HG03439 (cell line): ENCODE measurements at regions not wholly inside any gene's neighbourhood (a gene's known extent, or its start where the extent isn't known, plus 50 kb on each side); places are given as distances from the start of the nearest gene placed in this dataset.

Experiments
- ATAC-seq: cut with Tn5 transposase; IDR thresholded peaks from one replicate; pipeline ENCODE4 v1.9.1; 2021; ENCODE audit warnings: mild to moderate bottlenecking, moderate library complexity; ENCODE audit not compliant: unreplicated experiment

- no peak for ATAC-seq
These were observed 171.6 kb upstream of the TNP1 start for GRCh38 chr2:217031445-217031844.

DNA sequence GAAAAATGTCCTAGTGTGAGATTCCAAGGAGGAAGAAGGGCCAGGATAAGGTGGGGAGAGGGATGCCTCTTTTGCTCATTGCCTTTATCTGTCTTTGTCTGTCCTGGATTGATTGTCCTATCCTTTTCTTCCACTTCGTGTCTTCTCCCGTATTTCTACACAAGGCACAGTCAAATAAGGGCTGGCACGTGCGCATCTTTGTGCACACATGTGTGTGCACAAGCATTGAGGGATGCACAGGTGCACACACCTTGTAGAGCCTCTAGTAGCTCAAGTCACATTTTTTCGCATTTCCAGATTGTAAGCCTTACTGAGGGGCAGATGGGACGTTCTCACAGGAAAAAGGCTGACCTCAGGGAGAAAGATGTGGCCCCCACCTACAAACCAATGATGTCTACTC is 170.2 kb upstream of the TNP1 start:
- no peak for ATAC-seq

- ATAC-seq = no peak
These were observed 168.3 kb upstream of the TNP1 start for GRCh38 chr2:217028128-217028527.

DNA sequence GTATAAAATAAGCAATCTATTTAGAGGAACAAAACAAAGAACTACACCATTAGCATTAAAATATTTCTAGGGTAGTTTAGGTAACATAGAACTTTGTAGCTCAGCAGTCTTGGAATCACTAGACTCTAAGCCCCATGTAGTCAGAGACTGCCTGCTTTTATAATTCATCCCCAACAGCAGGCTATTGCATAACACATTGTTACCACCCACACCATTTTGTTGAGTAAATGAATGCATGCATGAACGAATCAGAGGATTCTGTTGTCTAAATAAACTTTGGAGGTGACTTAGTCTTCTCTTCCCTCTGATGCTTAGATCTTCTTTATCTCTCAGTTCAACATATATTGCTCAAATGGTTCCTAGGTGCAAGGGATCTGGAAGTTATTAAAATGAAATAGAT is 167.6 kb upstream of the TNP1 start:
- ATAC-seq = no peak

DNA sequence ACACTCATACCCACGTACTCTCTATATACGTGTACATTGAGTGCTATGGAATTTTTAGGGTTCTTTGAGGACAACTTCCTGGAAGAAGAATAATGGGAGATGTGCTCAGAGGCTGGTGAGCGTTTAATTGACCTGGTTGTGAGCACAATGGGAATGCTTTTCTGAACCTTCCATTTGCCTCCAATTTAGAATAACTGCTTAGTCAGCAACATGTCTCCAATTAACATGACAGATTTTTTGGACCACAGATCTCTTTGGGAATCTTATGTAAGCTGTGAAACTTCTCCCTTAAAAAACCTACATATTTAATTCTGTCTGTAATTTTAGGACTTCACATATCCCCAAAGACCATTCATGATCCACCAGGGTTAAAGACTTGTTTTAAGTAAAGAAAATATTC is 166.7 kb upstream of the TNP1 start:
- ATAC-seq = no peak

- no peak for ATAC-seq
These were observed 166.3 kb upstream of the TNP1 start for GRCh38 chr2:217026161-217026560.

GRCh38 chr2:217023611-217024010 is 163.7 kb upstream of the TNP1 start:
- no peak for ATAC-seq

GRCh38 chr2:217017456-217018252 is 157.8 kb upstream of the TNP1 start:
- no peak for ATAC-seq

GRCh38 chr2:217016796-217017419 is 157.0 kb upstream of the TNP1 start:
- ATAC-seq = no peak

DNA sequence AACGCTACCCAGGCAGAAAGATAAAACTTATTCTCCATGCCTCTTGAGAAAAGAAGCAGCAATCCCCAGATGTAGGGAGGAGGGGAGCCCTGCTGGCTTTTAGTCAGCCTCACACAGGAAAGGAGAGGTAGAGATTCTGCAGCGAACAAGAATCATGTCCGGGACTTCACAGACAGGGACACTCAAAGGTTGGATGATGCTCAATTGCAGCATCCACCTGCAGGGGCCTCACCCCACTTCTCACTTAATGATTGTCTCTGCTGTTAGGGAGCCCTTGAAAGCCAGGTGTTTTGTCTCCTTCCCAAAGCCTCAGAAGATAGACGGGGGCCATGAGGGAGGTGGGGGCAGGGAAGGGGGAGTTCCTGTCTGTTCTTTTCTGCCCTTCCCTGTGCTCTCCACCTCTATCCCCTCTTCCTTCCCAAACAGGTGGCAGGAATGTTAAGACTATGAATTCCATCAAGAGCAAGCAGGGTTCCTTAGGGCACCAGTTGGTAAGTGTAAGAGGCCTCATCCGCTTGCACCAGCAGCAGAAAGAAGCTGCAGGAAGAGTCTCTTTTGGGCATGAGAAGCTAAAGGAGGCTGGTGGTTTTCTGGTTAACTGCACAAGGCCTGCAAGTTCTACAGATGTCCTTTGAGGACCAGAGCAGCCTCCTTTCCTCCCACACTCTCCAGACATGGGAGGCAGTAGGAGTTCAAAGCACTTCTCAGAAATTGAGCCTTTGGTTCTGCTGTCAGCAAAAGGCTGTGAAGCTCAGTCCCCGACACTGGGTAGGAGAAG is 154.7 kb upstream of the TNP1 start:
- ATAC-seq = no peak

GRCh38 chr2:217013926-217014325 is 154.1 kb upstream of the TNP1 start:
- ATAC-seq = no peak

DNA sequence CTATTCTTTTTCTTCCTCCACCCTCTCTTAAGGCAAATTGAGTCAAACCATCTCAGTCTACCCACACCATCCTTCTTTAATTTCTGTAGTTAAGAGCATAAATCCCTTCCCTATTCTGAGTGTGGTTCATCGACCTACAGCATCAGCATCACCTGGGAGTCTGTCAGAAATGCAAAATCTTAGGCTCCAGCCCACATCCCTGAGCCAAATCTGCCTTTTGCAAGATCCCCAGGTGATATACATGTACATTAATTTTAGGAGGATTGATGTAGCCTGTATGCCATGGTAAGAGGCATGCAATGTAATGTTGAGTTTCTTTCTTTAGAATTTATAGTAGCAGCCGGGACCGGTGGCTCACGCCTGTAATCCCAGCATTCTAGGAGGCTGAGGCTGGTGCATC is 151.7 kb upstream of the TNP1 start:
- ATAC-seq = no peak

GRCh38 chr2:217010173-217010572 is 150.3 kb upstream of the TNP1 start:
- ATAC-seq = no peak

- no peak for ATAC-seq
These were observed 148.9 kb upstream of the TNP1 start for GRCh38 chr2:217008794-217009193.

GRCh38 chr2:217006217-217006616 is 146.4 kb upstream of the TNP1 start:
- ATAC-seq = no peak

DNA sequence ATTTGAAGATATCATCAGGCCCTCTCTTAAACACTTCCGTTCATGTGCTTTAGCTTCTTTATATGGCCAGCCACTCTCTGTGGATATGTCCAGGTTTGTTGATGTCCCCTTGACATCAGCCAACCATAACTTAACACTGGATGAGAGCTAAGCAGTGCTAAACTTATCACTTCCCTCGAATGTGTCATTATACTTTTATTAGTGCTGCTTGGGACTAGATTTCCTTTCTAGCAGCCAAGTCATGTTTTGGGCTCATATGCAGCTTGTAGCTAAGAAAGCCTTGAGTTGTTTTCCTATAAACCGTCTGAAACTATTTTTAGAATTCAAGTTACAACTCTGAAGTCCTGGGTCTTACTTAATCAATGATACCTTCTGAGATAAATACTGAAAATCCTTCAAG is 144.8 kb upstream of the TNP1 start:
- ATAC-seq = no peak

DNA sequence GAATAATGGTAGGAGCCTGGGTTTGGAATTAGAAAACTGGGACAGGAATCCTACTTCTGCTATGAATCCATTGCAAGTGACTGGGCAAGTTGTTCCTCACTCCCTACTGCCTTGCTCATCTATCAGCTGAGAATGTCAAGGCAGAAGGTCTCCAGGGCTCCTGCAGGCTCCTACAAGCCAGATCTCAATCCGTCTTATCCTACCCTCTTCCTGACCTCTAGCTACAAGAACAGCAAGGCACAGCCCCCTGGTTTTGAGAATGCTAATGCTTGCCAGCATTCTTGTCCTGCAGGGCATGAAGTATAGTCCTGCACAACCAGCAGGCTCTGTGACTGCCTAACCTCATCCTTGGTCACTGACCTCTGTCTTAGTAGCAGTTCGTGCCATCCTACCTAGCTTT is 141.9 kb upstream of the TNP1 start:
- no peak for ATAC-seq

DNA sequence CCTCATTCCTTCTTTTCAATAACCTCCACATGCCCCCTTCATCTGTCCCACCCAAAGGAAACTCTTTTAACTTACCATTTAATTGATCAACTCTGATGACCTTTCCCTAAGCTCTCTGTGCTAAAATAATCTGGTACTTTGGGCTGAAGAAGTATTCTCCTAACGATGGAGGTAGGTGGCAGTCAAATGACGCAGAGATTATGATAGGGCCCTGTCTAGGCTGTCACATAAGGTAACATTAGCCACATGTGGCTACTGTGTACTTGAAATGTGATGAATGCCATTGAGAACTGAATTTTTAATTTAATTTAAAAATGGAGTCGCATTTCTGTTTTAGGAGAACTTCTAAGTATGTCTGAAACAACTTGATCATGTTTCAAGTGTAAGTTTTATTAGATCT is 140.5 kb upstream of the TNP1 start:
- no peak for ATAC-seq

- no peak for ATAC-seq
These were observed 136.5 kb upstream of the TNP1 start for GRCh38 chr2:216996279-216996845.

- ATAC-seq = no peak
These were observed 134.5 kb upstream of the TNP1 start for GRCh38 chr2:216994353-216994854.

DNA sequence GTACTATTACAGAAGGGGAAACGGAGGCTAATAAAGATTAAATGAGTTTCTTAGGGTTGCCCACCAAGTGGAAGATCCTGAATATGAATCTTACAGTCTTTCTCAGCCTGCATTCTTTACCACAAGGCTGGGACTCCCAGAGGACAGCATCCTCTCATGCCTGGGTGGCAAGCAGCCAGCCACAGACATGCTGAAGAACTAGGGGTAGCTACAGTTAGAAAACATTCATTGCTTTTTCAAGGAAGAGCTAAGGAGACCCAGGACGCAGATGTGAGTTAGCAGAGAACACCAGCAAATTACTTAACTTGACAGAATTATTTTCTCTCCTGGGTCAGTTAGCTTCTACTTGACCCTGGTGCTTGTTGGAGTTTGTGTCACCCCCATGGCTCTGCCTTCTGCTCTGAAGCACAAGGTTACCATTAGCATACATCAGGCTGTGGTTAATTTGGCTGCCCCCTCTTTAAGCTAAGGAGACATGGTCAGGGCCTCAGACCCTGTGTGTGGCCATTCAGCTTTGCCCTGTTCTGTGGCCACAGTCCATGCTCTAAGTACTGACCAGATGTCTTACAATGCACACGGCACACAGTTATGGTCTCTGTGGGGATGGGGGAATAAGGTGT is 132.3 kb upstream of the TNP1 start:
- ATAC-seq = no peak
